ENCODE measurements at regions not wholly inside any gene's neighbourhood (a gene's known extent, or its start where the extent isn't known, plus 50 kb on each side); places are given as distances from the start of the nearest gene placed in this dataset.
"Not testable (repeated sequence)": the region's sequence is repeated elsewhere in the genome, so short reads cannot be mapped to it uniquely, and the experiment has no call there.

DNA sequence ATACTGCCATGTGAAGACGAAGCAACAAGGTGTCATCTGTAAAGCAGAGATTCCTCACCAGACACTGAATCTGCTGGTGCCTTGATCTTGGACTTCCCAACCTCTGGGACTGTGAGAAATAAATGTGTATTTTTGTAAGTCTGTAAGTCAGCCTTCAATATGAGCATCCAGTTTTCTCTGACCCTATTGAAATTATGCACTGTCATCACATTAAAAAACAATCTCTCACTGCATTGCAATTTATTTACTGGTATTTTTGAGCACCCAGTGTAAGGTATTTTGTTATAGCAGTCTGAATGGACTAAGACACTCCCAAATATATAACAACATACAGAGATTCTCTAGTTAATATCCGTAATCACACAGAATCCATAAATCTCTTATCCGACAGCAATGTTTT, 77.5 kb upstream of the CDK6 start:
- no peak for DNase-seq

GRCh38 chr7:92910976-92911375, 74.6 kb upstream of the CDK6 start:
- no peak for DNase-seq

DNA sequence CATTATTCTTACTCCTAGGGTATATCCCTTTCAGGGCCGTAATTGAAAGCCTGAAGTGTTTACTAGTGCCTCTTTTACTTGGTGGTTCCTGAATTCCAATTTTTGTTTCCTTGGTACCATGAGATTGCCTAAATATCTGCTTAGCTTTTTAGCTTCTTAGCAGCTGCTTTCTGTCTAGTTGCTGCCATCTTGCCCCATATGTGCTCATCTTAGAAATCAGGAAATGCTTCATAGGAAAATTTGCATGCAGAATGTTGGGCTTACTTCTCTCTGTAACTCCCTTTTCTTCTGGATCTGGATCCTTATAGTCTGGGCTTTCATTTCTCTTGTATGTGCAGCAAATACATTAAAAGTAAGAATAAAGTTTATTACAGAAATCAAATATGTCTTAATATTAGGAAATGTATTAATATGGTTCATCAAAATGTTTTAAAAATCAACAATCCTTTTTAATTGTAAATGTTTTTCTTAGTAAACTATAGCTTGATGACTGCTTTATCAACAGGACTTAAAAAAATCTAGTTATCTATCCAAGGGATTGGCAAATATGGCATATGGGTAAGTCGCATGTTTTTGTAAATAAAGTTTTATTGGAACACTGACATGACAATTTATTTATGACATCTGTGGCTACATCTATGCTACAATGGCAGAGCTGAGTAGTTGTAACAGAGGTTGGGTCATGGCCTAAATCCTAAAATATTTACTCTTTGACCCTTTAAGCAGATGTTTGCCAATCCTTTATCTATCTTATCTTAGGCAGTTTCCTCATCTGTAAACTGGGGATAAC, 73.5 kb upstream of the CDK6 start:
- DNase-seq, result peak; percentile 86

GRCh38 chr7:92904244-92905131, 68.1 kb upstream of the CDK6 start:
- DNase-seq, result peak; percentile 100

DNA sequence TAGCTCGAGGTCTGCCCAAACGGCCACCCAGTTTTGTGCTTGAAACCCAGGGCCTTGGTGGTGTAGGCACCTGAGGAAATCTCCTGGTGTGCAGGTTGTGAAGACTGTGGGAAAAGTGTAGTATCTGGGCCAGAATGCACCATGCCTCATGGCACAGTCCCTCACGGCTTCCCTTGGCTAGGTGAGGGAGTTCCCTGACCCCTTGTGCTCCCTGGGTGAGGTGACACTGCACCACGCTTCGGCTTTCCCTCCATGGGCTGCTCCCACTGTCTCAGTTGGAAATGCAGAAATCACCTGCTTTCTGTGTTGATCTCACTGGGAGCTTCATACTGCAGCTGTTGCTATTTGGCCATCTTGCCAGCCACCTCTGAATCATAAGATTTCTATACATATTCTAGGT, 62.4 kb upstream of the CDK6 start:
- no peak for DNase-seq

- not testable (repeated sequence) for DNase-seq
Measured at GRCh38 chr7:92894857-92895256, 58.5 kb upstream of the CDK6 start.

DNA sequence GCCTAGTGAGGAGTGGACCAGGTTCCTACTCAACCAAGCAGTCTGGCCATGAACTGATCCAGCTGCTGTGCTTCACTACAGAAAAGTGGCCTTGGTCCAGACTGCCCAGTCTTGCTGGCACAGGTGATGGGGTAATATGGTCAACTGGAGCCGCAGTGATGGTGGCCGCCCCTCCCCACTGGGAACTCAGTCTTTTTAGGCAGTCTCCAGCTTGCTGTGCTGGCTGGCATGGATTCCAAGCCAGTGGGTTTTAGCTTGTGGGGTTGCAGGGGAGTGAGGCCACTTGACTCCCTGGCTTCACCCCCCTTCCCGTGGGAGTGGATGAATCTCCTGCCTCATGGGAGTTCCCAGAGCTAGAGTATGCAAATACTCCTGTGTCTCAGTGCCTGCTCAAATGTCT, 52.7 kb upstream of the CDK6 start:
- no peak for DNase-seq
